HG02852 (cell line): ENCODE measurements at regions not wholly inside any gene's neighbourhood (a gene's known extent, or its start where the extent isn't known, plus 50 kb on each side); places are given as distances from the start of the nearest gene placed in this dataset.

Source experiments
- ATAC-seq: cut with Tn5 transposase; IDR thresholded peaks from one replicate; pipeline ENCODE4 v1.9.1; 2021; ENCODE audit warnings: mild to moderate bottlenecking, moderate library complexity; ENCODE audit not compliant: unreplicated experiment

DNA sequence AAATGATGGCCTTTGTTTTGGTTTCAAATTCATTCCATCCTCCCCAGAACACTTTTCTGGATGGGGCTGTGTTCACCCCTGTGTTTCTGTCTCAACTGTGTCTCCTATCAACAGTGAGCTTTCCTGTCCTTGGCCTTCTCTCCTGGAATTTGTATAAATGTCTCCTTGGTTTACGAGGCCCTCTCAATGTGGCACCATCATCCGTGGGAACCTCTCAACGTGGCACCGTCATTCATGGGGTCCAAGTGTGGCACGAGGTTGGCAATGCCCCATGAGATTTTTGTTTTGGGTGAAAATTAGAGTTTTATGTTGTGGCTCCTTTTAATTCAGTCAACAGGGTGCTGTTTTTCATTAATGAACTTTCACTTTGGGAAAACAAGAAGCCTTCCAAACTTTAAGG lies 280.7 kb upstream of the SALL3 start:
- no peak for ATAC-seq

GRCh38 chr18:78699499-78699898 lies 280.1 kb upstream of the SALL3 start:
- no peak for ATAC-seq

GRCh38 chr18:78701771-78702396 lies 277.7 kb upstream of the SALL3 start:
- ATAC-seq, result no peak

DNA sequence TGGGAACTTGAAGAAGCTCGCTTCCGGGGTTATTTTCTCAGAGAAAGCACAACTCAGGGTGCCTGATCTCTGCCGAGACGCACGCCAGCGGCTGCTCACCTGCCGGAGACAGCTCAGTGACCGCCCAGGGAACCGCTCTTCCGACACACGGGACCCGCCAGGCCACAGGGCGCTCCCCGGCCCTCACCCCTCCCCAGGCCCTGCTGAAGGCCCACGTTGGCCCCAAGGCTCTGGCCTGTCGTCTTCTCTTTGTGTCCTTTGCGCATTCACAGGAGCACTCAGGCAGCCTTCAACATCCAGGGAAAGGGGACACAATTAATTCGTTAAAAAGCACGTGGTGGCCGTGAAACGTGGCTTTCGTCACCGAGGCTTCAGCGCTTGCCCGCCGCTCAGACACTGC lies 276.3 kb upstream of the SALL3 start:
- no peak for ATAC-seq

DNA sequence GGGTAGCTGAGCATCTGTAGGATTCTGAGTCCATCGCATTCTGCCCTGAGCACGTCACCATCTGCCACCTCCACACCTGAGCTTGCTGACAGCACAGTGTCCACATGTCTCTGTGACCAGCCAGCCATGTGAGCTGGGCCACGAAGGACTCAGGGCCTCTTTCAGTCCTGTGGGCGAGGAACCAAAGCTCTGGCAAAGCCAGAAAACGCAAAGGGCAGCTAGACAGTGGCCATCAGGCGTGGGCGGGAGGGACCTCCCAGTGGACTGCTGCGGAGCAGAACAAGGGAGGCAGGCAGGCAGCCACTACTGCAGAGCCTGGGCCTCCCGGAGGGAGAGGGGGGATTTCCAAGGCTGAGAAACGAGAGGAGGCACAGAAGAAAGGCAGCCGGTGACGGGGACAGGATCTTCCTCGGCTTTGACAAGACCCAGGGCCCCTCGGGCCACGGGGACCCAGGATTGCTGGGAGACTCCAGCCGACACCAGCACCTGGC lies 274.6 kb upstream of the SALL3 start:
- no peak for ATAC-seq

- ATAC-seq, result no peak
Measured at GRCh38 chr18:78709261-78709809, 270.3 kb upstream of the SALL3 start.

- no peak for ATAC-seq
Measured at GRCh38 chr18:78711316-78711715, 268.3 kb upstream of the SALL3 start.

GRCh38 chr18:78711971-78712370 lies 267.6 kb upstream of the SALL3 start:
- no peak for ATAC-seq

GRCh38 chr18:78713069-78713468 lies 266.5 kb upstream of the SALL3 start:
- no peak for ATAC-seq

GRCh38 chr18:78713726-78714125 lies 265.9 kb upstream of the SALL3 start:
- ATAC-seq, result no peak

- ATAC-seq, result no peak
Measured at GRCh38 chr18:78716022-78716421, 263.6 kb upstream of the SALL3 start.

GRCh38 chr18:78716581-78716980 lies 263.0 kb upstream of the SALL3 start:
- ATAC-seq, result no peak

GRCh38 chr18:78717051-78717765 lies 262.4 kb upstream of the SALL3 start:
- ATAC-seq, result no peak

DNA sequence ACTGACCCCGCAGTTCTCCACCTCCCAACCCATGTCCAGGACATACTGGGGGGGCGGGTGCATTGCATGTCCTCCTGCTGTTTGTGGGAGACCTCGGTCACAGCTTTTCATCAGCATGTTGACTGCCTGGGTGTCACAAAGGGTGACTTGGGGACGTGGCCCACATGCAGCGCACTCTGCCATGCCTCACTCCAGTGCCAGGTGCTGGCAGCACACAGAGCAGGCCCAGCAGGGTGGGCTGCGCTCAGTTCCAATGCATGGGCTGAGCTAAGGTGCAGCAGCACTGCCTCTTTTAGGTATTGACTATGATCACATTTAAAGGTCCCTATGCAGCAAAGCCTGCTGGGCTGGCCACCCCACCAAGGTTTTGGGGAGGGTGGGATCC lies 261.9 kb upstream of the SALL3 start:
- ATAC-seq, result no peak

- ATAC-seq, result no peak
Measured at GRCh38 chr18:78719821-78720220, 259.8 kb upstream of the SALL3 start.

DNA sequence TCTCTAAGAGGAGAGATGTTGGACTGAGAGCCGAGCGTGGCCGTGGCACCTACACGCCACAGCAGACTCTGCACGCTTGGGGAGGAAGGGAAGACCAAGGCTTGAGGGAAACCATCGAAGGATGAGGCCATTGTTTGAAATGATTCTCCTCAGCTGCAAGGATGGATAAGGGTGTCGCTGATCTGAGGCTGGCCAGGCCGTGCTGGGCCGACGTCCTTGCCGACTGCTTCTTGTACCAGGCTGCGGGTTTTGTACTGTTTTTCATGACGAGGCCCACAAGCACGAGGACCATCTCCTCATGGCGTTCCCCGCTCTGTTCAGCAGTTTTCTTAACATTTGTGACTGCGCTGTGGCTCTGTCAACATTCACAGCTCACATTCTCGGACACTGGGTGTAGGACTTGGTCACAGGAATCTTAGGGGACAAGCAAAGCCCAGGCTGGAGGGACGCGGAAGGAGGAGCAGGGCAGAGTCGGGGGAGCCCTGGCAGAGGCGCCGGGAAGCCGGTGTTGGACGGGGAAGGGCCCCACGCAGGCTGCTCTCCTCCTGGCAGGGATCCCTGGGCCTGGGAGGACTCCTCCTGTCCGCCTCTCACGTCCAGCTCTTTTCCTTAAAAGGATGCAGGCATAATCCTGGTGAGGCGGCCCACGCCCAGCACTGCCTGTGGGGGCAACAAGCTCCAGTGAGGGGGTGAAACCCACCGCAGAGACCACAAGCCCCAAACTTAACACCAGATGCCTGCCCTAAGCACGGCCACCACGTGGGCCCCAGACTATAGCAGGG lies 259.0 kb upstream of the SALL3 start:
- no peak for ATAC-seq

GRCh38 chr18:78721238-78721875 lies 258.3 kb upstream of the SALL3 start:
- no peak for ATAC-seq

DNA sequence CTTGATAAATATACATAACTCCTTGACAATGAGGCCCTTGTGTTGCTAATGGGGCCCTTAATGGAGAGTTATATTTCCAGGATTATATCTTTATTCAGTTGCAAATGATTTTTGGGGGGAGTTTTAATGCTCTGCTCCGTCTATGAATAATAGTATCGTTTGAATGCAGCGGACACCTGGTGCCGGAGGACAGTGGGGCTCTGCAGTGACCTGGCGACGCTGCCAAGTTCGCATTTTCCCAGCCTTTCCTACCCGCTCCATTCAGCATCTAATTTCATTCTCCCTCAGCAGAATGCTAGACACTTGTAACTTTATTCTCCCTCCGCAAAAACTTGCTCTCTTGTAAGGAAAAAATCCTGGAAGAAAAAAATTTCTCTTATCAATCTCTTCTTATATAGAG lies 257.6 kb upstream of the SALL3 start:
- no peak for ATAC-seq

GRCh38 chr18:78722386-78722785 lies 257.2 kb upstream of the SALL3 start:
- no peak for ATAC-seq

GRCh38 chr18:78722929-78723710 lies 256.5 kb upstream of the SALL3 start:
- ATAC-seq, result no peak
